ENCODE measurements at regions not wholly inside any gene's neighbourhood (a gene's known extent, or its start where the extent isn't known, plus 50 kb on each side); places are given as distances from the start of the nearest gene placed in this dataset.

- no peak overlapping the region for H3K4me3 Mint-ChIP-seq (ENCODE audit: unreplicated experiment)
- Histone ChIP-seq H4K20me1 (ENCODE audit: insufficient read depth, low read length) (no peaks in the 10 kb centered on the region), H3K9me3 (ENCODE audit: insufficient read depth, low read depth, low read length) (no peaks in the 10 kb centered on the region), H3K27me3 (ENCODE audit: insufficient read depth, low read length) (no peaks in the 10 kb centered on the region), H3K27ac (ENCODE audit: low read depth, low read length) (no peak overlapping the region), H3K4me1 (ENCODE audit: insufficient read depth, low read length) (no peaks in the 10 kb centered on the region), H3K4me2 (ENCODE audit: low read length) (no peak overlapping the region), H2AFZ (ENCODE audit: low read depth, low read length) (no peak overlapping the region), H3K79me2 (ENCODE audit: insufficient read depth, low read length) (no peaks in the 10 kb centered on the region), H3K4me3 (ENCODE audit: insufficient read depth, low read depth, low read length) (no peak overlapping the region), H3K9ac (ENCODE audit: low read length) (no peak overlapping the region), H3K36me3 (ENCODE audit: insufficient read depth, low read length) (no peaks in the 10 kb centered on the region)
- no peak for TF ChIP-seq EZH2 (IDR thresholded peaks at IDR 0.05; ENCODE audit: insufficient read depth, low read length)
- peaks cover 2% of the 10 kb centered on the region for H3K27me3 Mint-ChIP-seq (ENCODE audit: low read depth, unreplicated experiment)
- FAIRE-seq (no peak), DNase-seq (ENCODE audit: low read depth) (no peak)
- H3K27ac Mint-ChIP-seq (ENCODE audit: unreplicated experiment), result no peak overlapping the region
- peaks cover 2% of the 10 kb centered on the region for H3K9me3 Mint-ChIP-seq (ENCODE audit: unreplicated experiment)
- no peaks in the 10 kb centered on the region for H3K4me1 Mint-ChIP-seq (ENCODE audit: low read depth, unreplicated experiment)
- H3K36me3 Mint-ChIP-seq (ENCODE audit: low read depth, unreplicated experiment), result no peaks in the 10 kb centered on the region
Observed at GRCh38 chr1:233738396-233738795, 124.5 kb downstream of the KCNK1 start.

GRCh38 chr1:233738850-233739249 is 124.9 kb downstream of the KCNK1 start:
- Histone ChIP-seq H3K36me3 (ENCODE audit: insufficient read depth, low read length) (no peaks in the 10 kb centered on the region), H3K9ac (ENCODE audit: low read length) (no peak overlapping the region), H3K4me1 (ENCODE audit: insufficient read depth, low read length) (no peaks in the 10 kb centered on the region), H2AFZ (ENCODE audit: low read depth, low read length) (no peak overlapping the region), H4K20me1 (ENCODE audit: insufficient read depth, low read length) (no peaks in the 10 kb centered on the region), H3K9me3 (ENCODE audit: insufficient read depth, low read depth, low read length) (no peaks in the 10 kb centered on the region), H3K4me2 (ENCODE audit: low read length) (no peak overlapping the region), H3K27ac (ENCODE audit: low read depth, low read length) (no peak overlapping the region), H3K27me3 (ENCODE audit: insufficient read depth, low read length) (no peaks in the 10 kb centered on the region), H3K4me3 (ENCODE audit: insufficient read depth, low read depth, low read length) (no peak overlapping the region), H3K79me2 (ENCODE audit: insufficient read depth, low read length) (no peaks in the 10 kb centered on the region)
- peaks cover 2% of the 10 kb centered on the region for H3K9me3 Mint-ChIP-seq (ENCODE audit: unreplicated experiment)
- H3K27me3 Mint-ChIP-seq (ENCODE audit: low read depth, unreplicated experiment), result peaks cover 2% of the 10 kb centered on the region
- FAIRE-seq, result no peak
- no peak overlapping the region for H3K4me3 Mint-ChIP-seq (ENCODE audit: unreplicated experiment)
- no peaks in the 10 kb centered on the region for H3K36me3 Mint-ChIP-seq (ENCODE audit: low read depth, unreplicated experiment)
- no peak for DNase-seq (ENCODE audit: low read depth)
- TF ChIP-seq, protein P1, sequence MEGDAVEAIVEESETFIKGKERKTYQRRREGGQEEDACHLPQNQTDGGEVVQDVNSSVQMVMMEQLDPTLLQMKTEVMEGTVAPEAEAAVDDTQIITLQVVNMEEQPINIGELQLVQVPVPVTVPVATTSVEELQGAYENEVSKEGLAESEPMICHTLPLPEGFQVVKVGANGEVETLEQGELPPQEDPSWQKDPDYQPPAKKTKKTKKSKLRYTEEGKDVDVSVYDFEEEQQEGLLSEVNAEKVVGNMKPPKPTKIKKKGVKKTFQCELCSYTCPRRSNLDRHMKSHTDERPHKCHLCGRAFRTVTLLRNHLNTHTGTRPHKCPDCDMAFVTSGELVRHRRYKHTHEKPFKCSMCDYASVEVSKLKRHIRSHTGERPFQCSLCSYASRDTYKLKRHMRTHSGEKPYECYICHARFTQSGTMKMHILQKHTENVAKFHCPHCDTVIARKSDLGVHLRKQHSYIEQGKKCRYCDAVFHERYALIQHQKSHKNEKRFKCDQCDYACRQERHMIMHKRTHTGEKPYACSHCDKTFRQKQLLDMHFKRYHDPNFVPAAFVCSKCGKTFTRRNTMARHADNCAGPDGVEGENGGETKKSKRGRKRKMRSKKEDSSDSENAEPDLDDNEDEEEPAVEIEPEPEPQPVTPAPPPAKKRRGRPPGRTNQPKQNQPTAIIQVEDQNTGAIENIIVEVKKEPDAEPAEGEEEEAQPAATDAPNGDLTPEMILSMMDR (IDR thresholded peaks at IDR 0.05; ENCODE audit: insufficient read depth, low read depth, low read length), result no peak
- no peak for TF ChIP-seq EZH2 (IDR thresholded peaks at IDR 0.05; ENCODE audit: insufficient read depth, low read length)
- no peak overlapping the region for H3K27ac Mint-ChIP-seq (ENCODE audit: unreplicated experiment)
- no peaks in the 10 kb centered on the region for H3K4me1 Mint-ChIP-seq (ENCODE audit: low read depth, unreplicated experiment)

- Mint-ChIP-seq H3K4me1 (ENCODE audit: low read depth, unreplicated experiment) (no peaks in the 10 kb centered on the region), H3K36me3 (ENCODE audit: low read depth, unreplicated experiment) (no peaks in the 10 kb centered on the region), H3K9me3 (ENCODE audit: unreplicated experiment) (no peaks in the 10 kb centered on the region), H3K27ac (ENCODE audit: unreplicated experiment) (no peak overlapping the region), H3K4me3 (ENCODE audit: unreplicated experiment) (no peak overlapping the region), H3K27me3 (ENCODE audit: low read depth, unreplicated experiment) (no peaks in the 10 kb centered on the region)
- Histone ChIP-seq H2AFZ (ENCODE audit: low read depth, low read length) (no peak overlapping the region), H3K79me2 (ENCODE audit: insufficient read depth, low read length) (no peaks in the 10 kb centered on the region), H3K36me3 (ENCODE audit: insufficient read depth, low read length) (no peaks in the 10 kb centered on the region), H4K20me1 (ENCODE audit: insufficient read depth, low read length) (no peaks in the 10 kb centered on the region), H3K4me1 (ENCODE audit: insufficient read depth, low read length) (no peaks in the 10 kb centered on the region), H3K9ac (ENCODE audit: low read length) (no peak overlapping the region), H3K4me3 (ENCODE audit: insufficient read depth, low read depth, low read length) (no peak overlapping the region), H3K4me2 (ENCODE audit: low read length) (no peak overlapping the region), H3K9me3 (ENCODE audit: insufficient read depth, low read depth, low read length) (no peaks in the 10 kb centered on the region), H3K27me3 (ENCODE audit: insufficient read depth, low read length) (no peaks in the 10 kb centered on the region), H3K27ac (ENCODE audit: low read depth, low read length) (no peak overlapping the region)
- TF ChIP-seq EZH2 (IDR thresholded peaks at IDR 0.05; ENCODE audit: insufficient read depth, low read length), result no peak
- TF ChIP-seq, protein P1 (IDR thresholded peaks at IDR 0.05; ENCODE audit: insufficient read depth, low read depth, low read length), result no peak
- FAIRE-seq, result no peak
- DNase-seq (ENCODE audit: low read depth), result no peak
Observed at GRCh38 chr1:233744779-233745513, 131.0 kb downstream of the KCNK1 start.
